H1 (cell line): ENCODE measurements at regions not wholly inside any gene's neighbourhood (a gene's known extent, or its start where the extent isn't known, plus 50 kb on each side); places are given as distances from the start of the nearest gene placed in this dataset.

Experiments
- CTCF ChIA-PET: fragments of 300-600 bp; sonication (Branson Sonifier 250); formaldehyde crosslinking; loops from one replicate; lab custom pipeline; 2021; ENCODE audit not compliant: partially characterized antibody; lab: Charles Lee
- POLR2A ChIA-PET: fragments of 300-600 bp; sonication (Branson Sonifier 250); formaldehyde crosslinking; loops from one replicate; lab custom pipeline; 2021; ENCODE audit warnings: inconsistent platforms; ENCODE audit not compliant: partially characterized antibody; lab: Charles Lee
- DNase-seq, 2 experiments: peaks; one replicate each; pipeline versions ENCODE4 v3.0.0 to v3.0.0-alpha.2; 2010 to 2022; ENCODE audit warnings: low spot score in 2 of 2, low read depth in 1 of 2, mixed read lengths in 1 of 2
- FAIRE-seq: peaks from 2 replicates; lab custom pipeline; 2011; peaks lifted over from hg19 to GRCh38; lab: Jason Lieb, UNC
- H2AFZ ChIP-seq: 2 replicates; pipeline ENCODE4 v1.8.1; 2012; ENCODE audit warnings: low read length, inconsistent platforms
- H2AK5ac ChIP-seq: 2 replicates; pipeline ENCODE4 v1.6.1; 2013; ENCODE audit warnings: low read depth, low read length
- H2BK120ac ChIP-seq: replicated peaks from 2 replicates; pipeline ENCODE3; 2013; ENCODE audit warnings: low read depth, low read length, inconsistent platforms
- H2BK12ac ChIP-seq: 2 replicates; pipeline ENCODE4 v1.6.1; 2013; ENCODE audit warnings: low read depth, low read length
- H2BK15ac ChIP-seq: 2 replicates; pipeline ENCODE4 v1.6.1; 2013; ENCODE audit warnings: low read length
- H2BK20ac ChIP-seq: 2 replicates; pipeline ENCODE4 v1.6.1; 2013; ENCODE audit warnings: low read length
- H2BK5ac ChIP-seq: 2 replicates; pipeline ENCODE4 v1.6.1; 2013; ENCODE audit warnings: low read depth, low read length
- H3K14ac ChIP-seq: 2 replicates; pipeline ENCODE4 v1.6.1; 2013; ENCODE audit warnings: inconsistent platforms; ENCODE audit not compliant: insufficient read length
- H3K18ac ChIP-seq: 2 replicates; pipeline ENCODE4 v1.6.1; 2013; ENCODE audit warnings: low read length; ENCODE audit errors: extremely low read depth
- H3K23ac ChIP-seq: 2 replicates; pipeline ENCODE4 v1.6.1; 2013; ENCODE audit warnings: inconsistent platforms; ENCODE audit not compliant: insufficient read length
- H3K23me2 ChIP-seq: 2 replicates; pipeline ENCODE4 v1.6.1; 2013; ENCODE audit warnings: low read depth, low read length
- H3K27ac ChIP-seq: 2 replicates; pipeline ENCODE4 v1.6.1; 2011; ENCODE audit warnings: low read depth, low read length, inconsistent platforms
- H3K27me3 ChIP-seq, 4 experiments: replicated peaks in 1 of 4; 1 replicate in 1 of 4; 2 replicates in 3 of 4; pipeline versions ENCODE4 v1.6.1 to v1.8.1; 2011 to 2013; ENCODE audit warnings: low read length in 3 of 4, mild to moderate bottlenecking in 3 of 4, inconsistent platforms in 2 of 4, mixed read lengths in 2 of 4, moderate library complexity in 1 of 4; ENCODE audit not compliant: control insufficient read depth in 3 of 4, insufficient read depth in 3 of 4; ENCODE audit errors: extremely low read depth in 1 of 4
- H3K36me3 ChIP-seq, 4 experiments: 2 replicates each; pipeline versions ENCODE4 v1.6.1 to v1.8.1; 2011 to 2013; ENCODE audit warnings: mild to moderate bottlenecking in 4 of 4, low read length in 3 of 4, moderate library complexity in 2 of 4, control low read depth in 1 of 4, inconsistent platforms in 1 of 4; ENCODE audit not compliant: insufficient read depth in 4 of 4, control insufficient read depth in 2 of 4
- H3K4ac ChIP-seq: replicated peaks from 2 replicates; pipeline ENCODE3; 2013; ENCODE audit warnings: low read length, low read depth, mixed read lengths, inconsistent platforms; ENCODE audit not compliant: insufficient read length
- H3K4me1 ChIP-seq, 4 experiments: replicated peaks in 1 of 4; 1 replicate in 1 of 4; 2 replicates in 3 of 4; pipeline versions ENCODE4 v1.6.1 to v1.8.1; 2011 to 2013; ENCODE audit warnings: low read length in 3 of 4, inconsistent platforms in 2 of 4, mixed read lengths in 1 of 4; ENCODE audit not compliant: insufficient read depth in 4 of 4, control insufficient read depth in 3 of 4
- H3K4me2 ChIP-seq, 2 experiments: 2 replicates each; pipeline versions ENCODE4 v1.6.1 to v1.8.1; 2011 to 2013; ENCODE audit warnings: low read depth in 2 of 2, low read length in 2 of 2, control low read depth in 1 of 2, inconsistent platforms in 1 of 2, mild to moderate bottlenecking in 1 of 2; ENCODE audit not compliant: insufficient read depth in 1 of 2
- H3K4me3 ChIP-seq, 4 experiments: fragments of 200-600, 300-600 bp in 1 of 4; sonication (generic), shearing (Covaris generic), sonication (Bioruptor Twin) in 1 of 4; 2 replicates each; pipeline versions ENCODE4 v1.5.1 to v1.8.1; 2011 to 2016; ENCODE audit warnings: low read length in 4 of 4, low read depth in 3 of 4, control low read depth in 2 of 4, inconsistent platforms in 2 of 4, mild to moderate bottlenecking in 2 of 4, mixed read lengths in 1 of 4, moderate library complexity in 1 of 4; ENCODE audit not compliant: insufficient read depth in 2 of 4; ENCODE audit errors: extremely low read depth in 1 of 4
- H3K56ac ChIP-seq: replicated peaks from 2 replicates; pipeline ENCODE3; 2013; ENCODE audit warnings: low read depth, mild to moderate bottlenecking, mixed read lengths, low read length, inconsistent platforms; ENCODE audit not compliant: insufficient read length
- H3K79me1 ChIP-seq: 2 replicates; pipeline ENCODE4 v1.6.1; 2013; ENCODE audit warnings: low read depth, low read length, control low read depth
- H3K79me2 ChIP-seq, 2 experiments: 2 replicates each; pipeline versions ENCODE4 v1.6.1 to v1.8.1; 2012 to 2013; ENCODE audit warnings: low read length in 2 of 2, mild to moderate bottlenecking in 2 of 2, inconsistent platforms in 1 of 2; ENCODE audit not compliant: insufficient read depth in 2 of 2, control insufficient read depth in 1 of 2
- H3K9ac ChIP-seq, 4 experiments: replicated peaks in 1 of 4; 1 replicate in 1 of 4; 2 replicates in 3 of 4; pipeline versions ENCODE4 v1.6.1 to v1.8.1; 2011 to 2013; ENCODE audit warnings: low read depth in 3 of 4, low read length in 3 of 4, control low read depth in 2 of 4, mild to moderate bottlenecking in 2 of 4, moderate library complexity in 2 of 4, inconsistent platforms in 1 of 4; ENCODE audit errors: extremely low read depth in 1 of 4
- H3K9me3 ChIP-seq, 2 experiments: 2 replicates each; pipeline versions ENCODE4 v1.6.1 to v1.8.1; 2012 to 2013; ENCODE audit warnings: mild to moderate bottlenecking in 2 of 2, moderate library complexity in 2 of 2, control low read depth in 1 of 2, inconsistent platforms in 1 of 2, low read depth in 1 of 2, low read length in 1 of 2, mixed read lengths in 1 of 2; ENCODE audit not compliant: insufficient read depth in 2 of 2
- H4K20me1 ChIP-seq, 2 experiments: replicated peaks in 1 of 2; 2 replicates each; pipeline versions ENCODE3 to v1.8.1; 2011 to 2013; ENCODE audit warnings: inconsistent platforms in 2 of 2, low read length in 2 of 2, mild to moderate bottlenecking in 1 of 2; ENCODE audit not compliant: insufficient read depth in 2 of 2, control insufficient read depth in 1 of 2
- H4K5ac ChIP-seq: 2 replicates; pipeline ENCODE4 v1.6.1; 2013; ENCODE audit warnings: low read length, low read depth, mixed read lengths, inconsistent platforms; ENCODE audit not compliant: insufficient read length
- H4K8ac ChIP-seq: 2 replicates; pipeline ENCODE4 v1.8.0; 2013; ENCODE audit warnings: mild to moderate bottlenecking, moderate library complexity, low read length, inconsistent platforms; ENCODE audit not compliant: insufficient read depth; ENCODE audit errors: extremely low read depth
- H4K91ac ChIP-seq: replicated peaks from 2 replicates; pipeline ENCODE3; 2013; ENCODE audit warnings: low read length, mixed read lengths, inconsistent platforms; ENCODE audit not compliant: insufficient read length
- CEBPB ChIP-seq: IDR thresholded peaks from 2 replicates; pipeline ENCODE4 v1.6.1; 2012; ENCODE audit warnings: low read depth, low read length
- CTBP2 ChIP-seq: IDR thresholded peaks from 2 replicates; pipeline ENCODE4 v1.7.0; 2011; ENCODE audit warnings: borderline replicate concordance, mild to moderate bottlenecking, moderate library complexity, mixed read lengths, low read length; ENCODE audit not compliant: insufficient read depth, insufficient read length
- EZH2 ChIP-seq: fragments of 200-600 bp; sonication (generic); IDR thresholded peaks from 2 replicates; pipeline ENCODE4 v1.7.1; 2012; ENCODE audit warnings: low read depth, mild to moderate bottlenecking, moderate library complexity, low read length, inconsistent platforms; ENCODE audit not compliant: severe bottlenecking
- FOSL1 ChIP-seq: IDR thresholded peaks from 2 replicates; pipeline ENCODE4 v1.6.1; 2011; ENCODE audit warnings: mild to moderate bottlenecking, low read depth, low read length, moderate library complexity; ENCODE audit not compliant: insufficient read depth
- JUN ChIP-seq: IDR thresholded peaks from 2 replicates; pipeline ENCODE4 v1.6.1; 2011; ENCODE audit warnings: low read depth, mild to moderate bottlenecking, improper control_type of control experiment, low read length
- JUND ChIP-seq: IDR thresholded peaks from 2 replicates; pipeline ENCODE4 v1.6.1; 2011; ENCODE audit warnings: mild to moderate bottlenecking, improper control_type of control experiment, low read length
- KDM1A ChIP-seq: fragments of 200-600, 300-600 bp; sonication (generic); IDR thresholded peaks from 2 replicates; pipeline ENCODE4 v1.7.1; 2016; ENCODE audit warnings: mild to moderate bottlenecking, low read length, borderline replicate concordance
- SAP30 ChIP-seq: fragments of 300-600 bp; sonication (generic); IDR thresholded peaks from 2 replicates; pipeline ENCODE4 v1.7.1; 2012; ENCODE audit warnings: low read length, moderate library complexity, mild to moderate bottlenecking, inconsistent platforms; ENCODE audit not compliant: insufficient read depth, insufficient replicate concordance
- SRF ChIP-seq: IDR thresholded peaks from 2 replicates; pipeline ENCODE4 v1.6.1; 2011; ENCODE audit warnings: mild to moderate bottlenecking, low read depth, low read length, moderate library complexity
- TEAD4 ChIP-seq: IDR thresholded peaks from 2 replicates; pipeline ENCODE4 v1.6.1; 2012; ENCODE audit warnings: low read depth, low read length, inconsistent platforms, mixed read lengths
- ZNF274 ChIP-seq: IDR thresholded peaks from 2 replicates; pipeline ENCODE4 v1.7.0; 2012; ENCODE audit warnings: low read length, borderline replicate concordance; ENCODE audit errors: extremely low read depth
- WGBS, 2 experiments: shearing (Covaris generic) in 1 of 2; methylation state at CpG; one replicate each; pipeline versions ENCODE4 v1.1.6 to v1.1.7; 2013 to 2015; ENCODE audit warnings: low lambda C conversion rate in 2 of 2, mixed read lengths in 2 of 2, inconsistent platforms in 1 of 2, low coverage in 1 of 2, missing lambda C conversion rate in 1 of 2; ENCODE audit not compliant: insufficient replicate concordance in 2 of 2, insufficient coverage in 1 of 2, insufficient read length in 1 of 2; ENCODE audit errors: extremely low coverage in 1 of 2, missing lambda C conversion rate in 1 of 2; 5-methylcytosine and 5-hydroxymethylcytosine counted together

DNA sequence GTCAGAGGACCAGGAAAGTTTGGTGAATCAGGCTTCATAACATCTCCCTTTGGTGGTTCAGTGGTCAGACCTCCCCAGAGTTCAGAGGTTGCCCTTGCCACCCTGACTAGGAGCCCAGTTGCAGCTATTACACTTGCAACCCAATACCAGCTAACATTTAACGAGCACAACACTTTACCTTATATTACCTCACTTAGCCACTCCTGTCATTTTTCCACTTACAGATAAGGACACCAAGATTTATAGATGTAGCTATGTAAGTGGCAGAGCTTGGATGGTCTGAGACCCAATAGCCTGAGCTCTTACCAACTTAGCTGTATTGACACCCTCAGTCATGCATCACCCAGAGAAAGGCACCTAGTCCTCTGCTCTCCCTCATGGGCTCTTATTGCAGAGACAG lies 234.7 kb downstream of the INSC start:
- no peak for DNase-seq
- H3K36me3 ChIP-seq = no peaks in the 10 kb centered on the region
- 93% methylated on average over 1 of the region's 1 CpG; no CpG with 5 or more reads in 1 of the 2 experiments for WGBS, 2 experiments
- no peaks in the 10 kb centered on the region for H3K9me3 ChIP-seq
- H3K23ac ChIP-seq = no peak overlapping the region
- no peak overlapping the region for H2AFZ ChIP-seq
- FAIRE-seq = no peak
- H3K79me1 ChIP-seq = no peaks in the 10 kb centered on the region
- no peak overlapping the region for H2BK20ac ChIP-seq
- ChIA-PET POLR2A (no interaction called here), CTCF (interaction anchor here (0.9 kb wide), 1 partner anchor 11 kb away, joined by 4 read pairs; no protein-coding TSS in a partner anchor)
- H2BK120ac ChIP-seq = no peak overlapping the region
- H2AK5ac ChIP-seq = no peak overlapping the region
- no peak overlapping the region for H3K9ac ChIP-seq
- no peak overlapping the region for H3K56ac ChIP-seq
- no peak overlapping the region for H3K14ac ChIP-seq
- no peak overlapping the region for H4K5ac ChIP-seq
- no peak overlapping the region for H3K4me2 ChIP-seq
- no peak overlapping the region for H2BK5ac ChIP-seq
- H3K4ac ChIP-seq = no peak overlapping the region
- no peaks in the 10 kb centered on the region for H4K20me1 ChIP-seq
- H3K23me2 ChIP-seq = no peaks in the 10 kb centered on the region
- TF ChIP-seq ZNF274 (no peak), JUN (no peak), CEBPB (no peak), CTBP2 (no peak), SRF (no peak), EZH2 (no peak), SAP30 (no peak), KDM1A (no peak), FOSL1 (no peak), JUND (no peak), TEAD4 (no peak)
- no peak overlapping the region for H3K4me3 ChIP-seq
- H3K27me3 ChIP-seq = peaks cover 0 to 1% (median 0%) of the 10 kb centered on the region in 4 experiments; a peak in 1 of 7 replicates
- H4K91ac ChIP-seq = no peak overlapping the region
- H3K27ac ChIP-seq = no peak overlapping the region
- H2BK12ac ChIP-seq = no peak overlapping the region
- no peak overlapping the region for H3K18ac ChIP-seq
- no peaks in the 10 kb centered on the region for H3K79me2 ChIP-seq
- H4K8ac ChIP-seq = no peak overlapping the region
- H3K4me1 ChIP-seq = no peaks in the 10 kb centered on the region
- H2BK15ac ChIP-seq = no peak overlapping the region
